ENCODE measurements at regions not wholly inside any gene's neighbourhood (a gene's known extent, or its start where the extent isn't known, plus 50 kb on each side); places are given as distances from the start of the nearest gene placed in this dataset.
"Not testable (repeated sequence)": the region's sequence is repeated elsewhere in the genome, so short reads cannot be mapped to it uniquely, and the experiment has no call there.

- ATAC-seq (replicated peaks in 1 of 4) = no peak
- Mint-ChIP-seq H3K27ac (no peak overlapping the region), H3K27me3 (peaks cover 5 to 28% of the 10 kb centered on the region in 2 donors), H3K9me3 (no peaks in the 10 kb centered on the region), H3K4me1 (peaks cover 0 to 5% (median 0%) of the 10 kb centered on the region in 3 donors), H3K36me3 (no peaks in the 10 kb centered on the region), H3K4me3 (no peak overlapping the region)
- ChIA-PET POLR2A (no interaction called here), CTCF (no interaction called here)
- Histone ChIP-seq H3K4me1 (ENCODE audit: control insufficient read depth in 1 of 2, extremely low read depth in 1 of 2, insufficient read depth in 2 of 2, low read length in 2 of 2) (no peaks in the 10 kb centered on the region), H3K27ac (ENCODE audit: low read length) (no peak overlapping the region), H3K36me3 (ENCODE audit: control insufficient read depth in 2 of 2, extremely low read depth in 1 of 2, insufficient read depth in 1 of 2, low read length in 1 of 2) (no peaks in the 10 kb centered on the region), H3K4me3 (ENCODE audit: control insufficient read depth in 1 of 2, extremely low read depth in 1 of 2, low read length in 1 of 2) (no peak overlapping the region), H3K9me3 (no peaks in the 10 kb centered on the region), H3K27me3 (replicated peaks in 1 of 2; ENCODE audit: control insufficient read depth in 2 of 2, extremely low read depth in 1 of 2, insufficient read depth in 2 of 2, low read length in 1 of 2) (peaks cover 0 to 1% of the 10 kb centered on the region in 2 experiments)
- WGBS (ENCODE audit: insufficient coverage) = no CpG with 5 or more reads among the region's 1 CpG
- no peak for DNase-seq
Observed at GRCh38 chrX:137171626-137172025, 137.8 kb upstream of the GPR101 start.

DNA sequence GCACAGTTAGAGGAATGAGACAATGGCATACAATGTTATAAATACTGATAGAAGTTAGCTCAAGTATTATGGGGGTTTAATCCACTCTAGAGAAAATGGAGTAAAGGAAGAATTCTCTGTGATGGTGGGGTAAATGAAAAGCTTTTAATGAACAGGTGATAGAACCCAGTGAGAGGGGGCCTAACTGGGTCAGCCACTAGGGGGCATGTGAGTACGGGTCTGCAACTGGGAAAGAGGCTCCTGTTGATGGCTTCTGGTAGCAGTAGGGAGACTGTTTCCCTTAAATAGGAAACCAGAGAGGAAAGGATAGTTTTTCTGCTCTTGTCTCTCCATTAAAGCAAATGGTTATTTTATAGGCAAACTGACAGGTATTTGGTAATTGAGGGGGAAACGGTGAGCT lies 132.8 kb upstream of the GPR101 start:
- H3K27ac Mint-ChIP-seq = no peak overlapping the region

DNA sequence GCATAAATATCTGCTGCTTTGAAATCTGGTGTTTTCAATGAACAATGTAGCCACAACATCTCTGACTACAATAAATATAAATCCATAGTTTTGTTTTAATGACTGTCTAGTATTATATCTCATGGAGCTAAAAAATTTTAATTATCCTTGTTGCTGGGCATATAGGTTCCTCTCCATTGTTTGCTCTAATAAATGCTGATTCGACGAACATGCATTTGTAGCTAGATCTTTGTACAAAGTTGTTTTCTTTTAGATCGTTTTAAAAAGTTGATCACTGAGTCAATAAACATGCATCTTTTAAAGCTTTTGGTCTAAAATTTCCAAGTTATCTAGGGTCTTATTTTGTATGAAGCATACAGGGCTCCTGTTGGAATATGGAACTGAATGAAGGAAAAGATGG lies 130.5 kb upstream of the GPR101 start:
- no peaks in the 10 kb centered on the region for H3K36me3 Mint-ChIP-seq
- WGBS (ENCODE audit: insufficient coverage) = 82% methylated on average over 3 of the region's 3 CpGs
- Histone ChIP-seq H3K9me3 (no peaks in the 10 kb centered on the region), H3K4me1 (ENCODE audit: control insufficient read depth in 1 of 2, extremely low read depth in 1 of 2, insufficient read depth in 2 of 2, low read length in 2 of 2) (no peaks in the 10 kb centered on the region), H3K4me3 (ENCODE audit: control insufficient read depth in 1 of 2, extremely low read depth in 1 of 2, low read length in 1 of 2) (no peak overlapping the region), H3K36me3 (ENCODE audit: control insufficient read depth in 2 of 2, extremely low read depth in 1 of 2, insufficient read depth in 1 of 2, low read length in 1 of 2) (no peaks in the 10 kb centered on the region), H3K27me3 (replicated peaks in 1 of 2; ENCODE audit: control insufficient read depth in 2 of 2, extremely low read depth in 1 of 2, insufficient read depth in 2 of 2, low read length in 1 of 2) (peaks cover 0 to 3% of the 10 kb centered on the region in 2 experiments), H3K27ac (ENCODE audit: low read length) (no peak overlapping the region)
- no peak overlapping the region for H3K27ac Mint-ChIP-seq
- H3K4me1 Mint-ChIP-seq = no peaks in the 10 kb centered on the region
- ChIA-PET CTCF (interaction anchor here in 1 of 2 donors (0.7 to 1.1 kb wide), 2 partner anchors 12 kb away, joined by 3 to 5 read pairs; no protein-coding TSS in a partner anchor), POLR2A (interaction anchor here in 1 of 2 donors (0.5 kb wide), 1 partner anchor 12 kb away, joined by 3 read pairs; no protein-coding TSS in a partner anchor)
- no peak overlapping the region for H3K4me3 Mint-ChIP-seq
- peaks cover 0 to 29% of the 10 kb centered on the region in 2 donors for H3K27me3 Mint-ChIP-seq
- no peak for DNase-seq
- no peaks in the 10 kb centered on the region for H3K9me3 Mint-ChIP-seq
- no peak for ATAC-seq (replicated peaks in 1 of 4)

More for the DNA sequence above, 132.8 kb upstream of the GPR101 start:
- ChIA-PET POLR2A (no interaction called here), CTCF (interaction anchor here in 1 of 2 donors (0.6 kb wide), 2 partner anchors 1160 to 1199 kb away, joined by 3 to 5 read pairs; no protein-coding TSS in a partner anchor)
- no peaks in the 10 kb centered on the region for H3K9me3 ChIP-seq
- no peaks in the 10 kb centered on the region for H3K36me3 ChIP-seq (ENCODE audit: control insufficient read depth in 2 of 2, extremely low read depth in 1 of 2, insufficient read depth in 1 of 2, low read length in 1 of 2)
- H3K4me3 Mint-ChIP-seq = no peak overlapping the region
- no CpG with 5 or more reads among the region's 2 CpGs for WGBS (ENCODE audit: insufficient coverage)
- H3K27me3 Mint-ChIP-seq = peaks cover 0 to 33% of the 10 kb centered on the region in 2 donors
- no peaks in the 10 kb centered on the region for H3K9me3 Mint-ChIP-seq
- ATAC-seq (replicated peaks in 1 of 4) (no peak), DNase-seq (peak in 2 of 35 experiments; percentile 1)
- H3K27me3 ChIP-seq (replicated peaks in 1 of 2; ENCODE audit: control insufficient read depth in 2 of 2, extremely low read depth in 1 of 2, insufficient read depth in 2 of 2, low read length in 1 of 2) = peaks cover 0 to 3% of the 10 kb centered on the region in 2 experiments
- no peaks in the 10 kb centered on the region for H3K4me1 Mint-ChIP-seq
- H3K4me1 ChIP-seq (ENCODE audit: control insufficient read depth in 1 of 2, extremely low read depth in 1 of 2, insufficient read depth in 2 of 2, low read length in 2 of 2) = no peaks in the 10 kb centered on the region
- no peak overlapping the region for H3K4me3 ChIP-seq (ENCODE audit: control insufficient read depth in 1 of 2, extremely low read depth in 1 of 2, low read length in 1 of 2)
- no peak overlapping the region for H3K27ac ChIP-seq (ENCODE audit: low read length)
- no peaks in the 10 kb centered on the region for H3K36me3 Mint-ChIP-seq

DNA sequence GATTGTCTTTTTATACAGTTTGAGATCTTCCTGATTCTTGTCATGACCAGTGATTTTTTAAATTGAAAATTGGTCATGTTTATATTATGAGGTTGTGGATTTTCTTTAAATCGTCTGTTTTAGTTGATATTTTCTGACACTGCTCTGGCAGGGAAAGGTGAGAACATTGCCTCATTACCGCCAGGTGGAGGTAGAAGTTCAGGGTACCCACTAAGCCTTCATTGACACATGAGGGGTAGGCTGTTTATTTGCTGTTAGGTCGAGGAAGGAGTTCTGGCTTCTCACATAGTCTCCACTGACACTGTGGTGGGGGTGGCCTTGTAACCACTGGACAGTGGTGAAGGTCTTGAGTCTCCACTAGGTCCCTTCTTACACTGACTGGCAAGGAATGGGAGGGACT lies 117.6 kb upstream of the GPR101 start:
- no peak for DNase-seq
- Histone ChIP-seq H3K36me3 (ENCODE audit: control insufficient read depth in 2 of 2, extremely low read depth in 1 of 2, insufficient read depth in 1 of 2, low read length in 1 of 2) (no peaks in the 10 kb centered on the region), H3K27ac (ENCODE audit: low read length) (no peak overlapping the region), H3K9me3 (no peaks in the 10 kb centered on the region), H3K4me1 (ENCODE audit: control insufficient read depth in 1 of 2, extremely low read depth in 1 of 2, insufficient read depth in 2 of 2, low read length in 2 of 2) (no peaks in the 10 kb centered on the region), H3K27me3 (replicated peaks in 1 of 2; ENCODE audit: control insufficient read depth in 2 of 2, extremely low read depth in 1 of 2, insufficient read depth in 2 of 2, low read length in 1 of 2) (no peaks in the 10 kb centered on the region), H3K4me3 (ENCODE audit: control insufficient read depth in 1 of 2, extremely low read depth in 1 of 2, low read length in 1 of 2) (no peak overlapping the region)
- Mint-ChIP-seq H3K4me3 (no peak overlapping the region), H3K4me1 (no peaks in the 10 kb centered on the region), H3K27me3 (peaks cover 20 to 55% of the 10 kb centered on the region in 2 donors), H3K27ac (no peak overlapping the region), H3K36me3 (peaks cover 4% of the 10 kb centered on the region), H3K9me3 (peaks cover 0 to 3% (median 0%) of the 10 kb centered on the region in 3 donors)
- ChIA-PET POLR2A (no interaction called here), CTCF (no interaction called here)
- ATAC-seq (replicated peaks in 1 of 4) = no peak
- WGBS (ENCODE audit: insufficient coverage) = 0% methylated on average over 1 of the region's 3 CpGs

DNA sequence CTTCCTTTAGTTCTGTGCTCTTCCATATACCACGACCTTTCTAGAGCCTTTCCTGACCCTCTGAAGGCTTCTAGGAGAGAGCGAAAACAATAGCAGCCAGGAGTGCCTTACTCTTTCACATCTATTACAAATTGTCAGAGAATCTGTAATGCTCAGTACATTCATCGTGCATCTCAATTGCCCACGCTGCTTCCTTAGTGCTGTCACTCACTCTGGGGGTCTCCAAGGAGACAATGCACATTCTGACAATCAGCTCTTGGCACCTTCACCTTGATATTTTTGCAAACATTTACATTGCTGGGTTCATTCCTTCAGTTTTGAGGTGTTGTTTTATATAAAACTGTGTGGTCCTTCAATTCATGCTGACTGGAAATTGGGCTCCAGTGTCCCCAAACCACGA lies 110.1 kb upstream of the GPR101 start:
- POLR2A ChIA-PET = no interaction called here
- no peaks in the 10 kb centered on the region for H3K9me3 Mint-ChIP-seq
- H3K4me1 Mint-ChIP-seq = no peaks in the 10 kb centered on the region

GRCh38 chrX:137122651-137123050 lies 88.9 kb upstream of the GPR101 start:
- H3K9me3 Mint-ChIP-seq; H3K36me3 Mint-ChIP-seq; H3K4me1 ChIP-seq (ENCODE audit: control insufficient read depth in 1 of 2, extremely low read depth in 1 of 2, insufficient read depth in 2 of 2, low read length in 2 of 2); H3K27ac Mint-ChIP-seq; CTCF ChIA-PET; H3K27me3 ChIP-seq (replicated peaks in 1 of 2; ENCODE audit: control insufficient read depth in 2 of 2, extremely low read depth in 1 of 2, insufficient read depth in 2 of 2, low read length in 1 of 2); H3K4me3 ChIP-seq (ENCODE audit: control insufficient read depth in 1 of 2, extremely low read depth in 1 of 2, low read length in 1 of 2); H3K27ac ChIP-seq (ENCODE audit: low read length); ATAC-seq (replicated peaks in 1 of 4); H3K9me3 ChIP-seq; H3K36me3 ChIP-seq (ENCODE audit: control insufficient read depth in 2 of 2, extremely low read depth in 1 of 2, insufficient read depth in 1 of 2, low read length in 1 of 2); POLR2A ChIA-PET; H3K4me3 Mint-ChIP-seq; H3K4me1 Mint-ChIP-seq; DNase-seq: not testable (repeated sequence)
- peaks cover 10 to 30% of the 10 kb centered on the region in 2 donors for H3K27me3 Mint-ChIP-seq
- WGBS (ENCODE audit: insufficient coverage) = 85% methylated on average over 7 of the region's 8 CpGs

More for the DNA sequence above, 110.1 kb upstream of the GPR101 start:
- no peak for DNase-seq
- Histone ChIP-seq H3K9me3 (no peaks in the 10 kb centered on the region), H3K4me1 (ENCODE audit: control insufficient read depth in 1 of 2, extremely low read depth in 1 of 2, insufficient read depth in 2 of 2, low read length in 2 of 2) (no peaks in the 10 kb centered on the region), H3K27me3 (replicated peaks in 1 of 2; ENCODE audit: control insufficient read depth in 2 of 2, extremely low read depth in 1 of 2, insufficient read depth in 2 of 2, low read length in 1 of 2) (peaks cover 0 to 3% of the 10 kb centered on the region in 2 experiments), H3K27ac (ENCODE audit: low read length) (no peak overlapping the region), H3K36me3 (ENCODE audit: control insufficient read depth in 2 of 2, extremely low read depth in 1 of 2, insufficient read depth in 1 of 2, low read length in 1 of 2) (no peaks in the 10 kb centered on the region), H3K4me3 (ENCODE audit: control insufficient read depth in 1 of 2, extremely low read depth in 1 of 2, low read length in 1 of 2) (no peak overlapping the region)
- Mint-ChIP-seq H3K4me3 (no peak overlapping the region), H3K27me3 (peaks cover 2 to 29% of the 10 kb centered on the region in 2 donors), H3K36me3 (no peaks in the 10 kb centered on the region), H3K27ac (no peak overlapping the region)
- no CpG with 5 or more reads among the region's 5 CpGs for WGBS (ENCODE audit: insufficient coverage)
- CTCF ChIA-PET = no interaction called here
- ATAC-seq (replicated peaks in 1 of 4) = no peak

- no CpG with 5 or more reads among the region's 1 CpG for WGBS (ENCODE audit: insufficient coverage)
- ChIA-PET CTCF (no interaction called here), POLR2A (no interaction called here)
- ATAC-seq (replicated peaks in 1 of 4) = no peak
- no peak overlapping the region for H3K27ac Mint-ChIP-seq
- Histone ChIP-seq H3K4me3 (ENCODE audit: control insufficient read depth in 1 of 2, extremely low read depth in 1 of 2, low read length in 1 of 2) (no peak overlapping the region), H3K9me3 (no peaks in the 10 kb centered on the region), H3K4me1 (ENCODE audit: control insufficient read depth in 1 of 2, extremely low read depth in 1 of 2, insufficient read depth in 2 of 2, low read length in 2 of 2) (no peaks in the 10 kb centered on the region), H3K27me3 (replicated peaks in 1 of 2; ENCODE audit: control insufficient read depth in 2 of 2, extremely low read depth in 1 of 2, insufficient read depth in 2 of 2, low read length in 1 of 2) (no peaks in the 10 kb centered on the region), H3K36me3 (ENCODE audit: control insufficient read depth in 2 of 2, extremely low read depth in 1 of 2, insufficient read depth in 1 of 2, low read length in 1 of 2) (no peaks in the 10 kb centered on the region), H3K27ac (ENCODE audit: low read length) (no peak overlapping the region)
- DNase-seq = no peak
- H3K27me3 Mint-ChIP-seq = peaks cover 20 to 40% of the 10 kb centered on the region in 2 donors
- no peaks in the 10 kb centered on the region for H3K9me3 Mint-ChIP-seq
- no peak overlapping the region for H3K4me3 Mint-ChIP-seq
- H3K36me3 Mint-ChIP-seq = no peaks in the 10 kb centered on the region
- no peaks in the 10 kb centered on the region for H3K4me1 Mint-ChIP-seq
Observed at GRCh38 chrX:137119049-137119448, 85.3 kb upstream of the GPR101 start.

All from T-cell (primary cell).